HG03039 (cell line): ENCODE measurements at regions not wholly inside any gene's neighbourhood (a gene's known extent, or its start where the extent isn't known, plus 50 kb on each side); places are given as distances from the start of the nearest gene placed in this dataset.

ENCODE experiments used
- ATAC-seq: cut with Tn5 transposase; IDR thresholded peaks from one replicate; pipeline ENCODE4 v1.9.1; 2021; ENCODE audit warnings: mild to moderate bottlenecking, moderate library complexity; ENCODE audit not compliant: unreplicated experiment

GRCh38 chr10:31081937-31082840 lies 50.5 kb upstream of the ZNF438 start:
- no peak for ATAC-seq

- ATAC-seq = no peak
These were observed 52.1 kb upstream of the ZNF438 start for GRCh38 chr10:31083765-31084184.

- no peak for ATAC-seq
These were observed 55.3 kb upstream of the ZNF438 start for GRCh38 chr10:31087011-31087410.

GRCh38 chr10:31087851-31088250 lies 56.2 kb upstream of the ZNF438 start:
- no peak for ATAC-seq

GRCh38 chr10:31090894-31091607 lies 59.4 kb upstream of the ZNF438 start:
- no peak for ATAC-seq

GRCh38 chr10:31095677-31096560 lies 64.3 kb upstream of the ZNF438 start:
- ATAC-seq = no peak

GRCh38 chr10:31098046-31098445 lies 66.4 kb upstream of the ZNF438 start:
- ATAC-seq = no peak

GRCh38 chr10:31099094-31099493 lies 67.4 kb upstream of the ZNF438 start:
- ATAC-seq = no peak

- ATAC-seq = no peak
These were observed 68.0 kb upstream of the ZNF438 start for GRCh38 chr10:31099664-31100063.

- no peak for ATAC-seq
These were observed 68.5 kb upstream of the ZNF438 start for GRCh38 chr10:31100115-31100601.

- no peak for ATAC-seq
These were observed 69.0 kb upstream of the ZNF438 start for GRCh38 chr10:31100662-31101061.

- peak; percentile 71 for ATAC-seq
These were observed 69.5 kb upstream of the ZNF438 start for GRCh38 chr10:31101123-31101522.

GRCh38 chr10:31102421-31102820 lies 70.8 kb upstream of the ZNF438 start:
- ATAC-seq = no peak

GRCh38 chr10:31103112-31103511 lies 71.4 kb upstream of the ZNF438 start:
- no peak for ATAC-seq

GRCh38 chr10:31112961-31113360 lies 81.3 kb upstream of the ZNF438 start:
- no peak for ATAC-seq

GRCh38 chr10:31116226-31116625 lies 84.6 kb upstream of the ZNF438 start:
- ATAC-seq = no peak

- no peak for ATAC-seq
These were observed 86.9 kb upstream of the ZNF438 start for GRCh38 chr10:31118556-31118955.

GRCh38 chr10:31120392-31120791 lies 88.7 kb upstream of the ZNF438 start:
- ATAC-seq = no peak

GRCh38 chr10:31120961-31121685 lies 89.5 kb upstream of the ZNF438 start:
- no peak for ATAC-seq
